ENCODE measurements at regions not wholly inside any gene's neighbourhood (a gene's known extent, or its start where the extent isn't known, plus 50 kb on each side); places are given as distances from the start of the nearest gene placed in this dataset.

DNA sequence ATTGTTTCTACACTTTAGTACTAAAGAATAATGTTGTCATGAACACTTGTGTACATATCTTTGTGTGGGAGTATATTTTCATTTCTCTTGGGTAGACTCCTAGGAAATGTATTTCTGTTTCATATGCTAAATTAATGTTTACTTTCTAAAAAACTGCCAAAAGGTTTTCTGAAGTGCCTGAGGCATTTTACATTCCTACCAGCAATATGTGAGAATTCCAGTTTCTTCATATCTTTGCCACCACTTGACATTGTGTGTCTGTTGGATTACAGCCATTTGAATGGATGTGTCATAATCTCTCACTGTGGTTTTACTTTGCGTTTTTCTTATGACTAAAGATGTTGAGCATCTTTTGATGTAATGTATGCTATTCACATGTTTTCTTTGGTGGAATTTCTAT lies 428.2 kb upstream of the KCNH7 start:
- Histone ChIP-seq H3K79me2 (ENCODE audit: low read length) (no peaks in the 10 kb centered on the region), H3K36me3 (ENCODE audit: low read depth, low read length) (no peaks in the 10 kb centered on the region), H3K4me2 (ENCODE audit: low read length) (no peak overlapping the region), H3K4me3 (ENCODE audit: low read length) (no peak overlapping the region), H3K27me3 (ENCODE audit: low read length) (no peaks in the 10 kb centered on the region), H3K4me1 (ENCODE audit: insufficient read depth, low read length) (peaks cover 12% of the 10 kb centered on the region; the same call in 1 of the 2 replicates), H4K20me1 (ENCODE audit: low read length) (no peaks in the 10 kb centered on the region), H3K9me2 (replicated peaks; ENCODE audit: low read length) (no peaks in the 10 kb centered on the region), H3K9me3 (ENCODE audit: low read length) (no peaks in the 10 kb centered on the region), H3K9ac (ENCODE audit: low read length) (no peak overlapping the region), H3F3A (ENCODE audit: low read length, unreplicated experiment) (no peaks in the 10 kb centered on the region), H3K27ac (ENCODE audit: low read length) (no peak overlapping the region), H2AFZ (ENCODE audit: low read length) (no peak overlapping the region)
- intact Hi-C loops (cut with micrococcal nuclease): no loop called here
- peak; percentile 90 for DNase-seq
- CTCF ChIA-PET: no interaction called here
- TF ChIP-seq, protein P1, sequence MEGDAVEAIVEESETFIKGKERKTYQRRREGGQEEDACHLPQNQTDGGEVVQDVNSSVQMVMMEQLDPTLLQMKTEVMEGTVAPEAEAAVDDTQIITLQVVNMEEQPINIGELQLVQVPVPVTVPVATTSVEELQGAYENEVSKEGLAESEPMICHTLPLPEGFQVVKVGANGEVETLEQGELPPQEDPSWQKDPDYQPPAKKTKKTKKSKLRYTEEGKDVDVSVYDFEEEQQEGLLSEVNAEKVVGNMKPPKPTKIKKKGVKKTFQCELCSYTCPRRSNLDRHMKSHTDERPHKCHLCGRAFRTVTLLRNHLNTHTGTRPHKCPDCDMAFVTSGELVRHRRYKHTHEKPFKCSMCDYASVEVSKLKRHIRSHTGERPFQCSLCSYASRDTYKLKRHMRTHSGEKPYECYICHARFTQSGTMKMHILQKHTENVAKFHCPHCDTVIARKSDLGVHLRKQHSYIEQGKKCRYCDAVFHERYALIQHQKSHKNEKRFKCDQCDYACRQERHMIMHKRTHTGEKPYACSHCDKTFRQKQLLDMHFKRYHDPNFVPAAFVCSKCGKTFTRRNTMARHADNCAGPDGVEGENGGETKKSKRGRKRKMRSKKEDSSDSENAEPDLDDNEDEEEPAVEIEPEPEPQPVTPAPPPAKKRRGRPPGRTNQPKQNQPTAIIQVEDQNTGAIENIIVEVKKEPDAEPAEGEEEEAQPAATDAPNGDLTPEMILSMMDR (conservative IDR thresholded peaks at IDR 0.05; ENCODE audit: low read depth, low read length): no peak
- TF ChIP-seq EZH2 (IDR thresholded peaks at IDR 0.05; ENCODE audit: low read length, unreplicated experiment): no peak
- TF ChIP-seq EZH2phosphoT487 (IDR thresholded peaks at IDR 0.05; ENCODE audit: borderline replicate concordance, low read length): no peak
- no TSS peak for BruUV-seq (replicated peaks)
- POLR2A ChIA-PET (ENCODE audit: unreplicated experiment): no interaction called here
- ATAC-seq: no peak

DNA sequence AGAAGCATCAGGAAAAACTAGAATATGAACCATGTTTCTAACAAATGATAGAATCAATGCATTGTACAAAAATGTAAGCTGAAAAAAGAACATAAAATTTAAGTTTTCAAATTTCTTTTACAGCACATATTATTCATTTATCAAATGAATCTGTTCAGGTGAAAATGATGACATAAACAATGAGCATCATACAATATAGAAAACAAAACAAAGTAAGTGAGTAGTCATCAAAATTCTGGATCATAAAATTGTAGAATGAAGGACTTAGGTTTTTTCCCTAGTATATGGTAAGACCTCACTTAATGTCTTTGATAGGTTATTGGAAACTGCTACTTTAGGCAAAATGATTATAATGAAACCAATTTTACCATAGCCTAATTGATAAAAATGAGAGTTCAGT lies 427.0 kb upstream of the KCNH7 start:
- no peaks in the 10 kb centered on the region for H3K9me3 ChIP-seq (ENCODE audit: low read length)
- CTCF ChIA-PET: no interaction called here
- intact Hi-C loops (cut with micrococcal nuclease): no loop called here
- no peak overlapping the region for H3K4me2 ChIP-seq (ENCODE audit: low read length)
- H2AFZ ChIP-seq (ENCODE audit: low read length): no peak overlapping the region
- H3K4me1 ChIP-seq (ENCODE audit: insufficient read depth, low read length): peaks cover 12% of the 10 kb centered on the region; the same call in 1 of the 2 replicates
- H3K27ac ChIP-seq (ENCODE audit: low read length): no peak overlapping the region
- H3K36me3 ChIP-seq (ENCODE audit: low read depth, low read length): no peaks in the 10 kb centered on the region
- no peaks in the 10 kb centered on the region for H4K20me1 ChIP-seq (ENCODE audit: low read length)
- H3K79me2 ChIP-seq (ENCODE audit: low read length): no peaks in the 10 kb centered on the region
- POLR2A ChIA-PET (ENCODE audit: unreplicated experiment): no interaction called here
- DNase-seq (no peak), ATAC-seq (no peak)
- H3K4me3 ChIP-seq (ENCODE audit: low read length): no peak overlapping the region
- no peaks in the 10 kb centered on the region for H3K9me2 ChIP-seq (replicated peaks; ENCODE audit: low read length)
- H3K27me3 ChIP-seq (ENCODE audit: low read length): no peaks in the 10 kb centered on the region
- no peak overlapping the region for H3K9ac ChIP-seq (ENCODE audit: low read length)
- TF ChIP-seq, protein P1 (conservative IDR thresholded peaks at IDR 0.05; ENCODE audit: low read depth, low read length): no peak
- no peak for TF ChIP-seq EZH2phosphoT487 (IDR thresholded peaks at IDR 0.05; ENCODE audit: borderline replicate concordance, low read length)
- TF ChIP-seq EZH2 (IDR thresholded peaks at IDR 0.05; ENCODE audit: low read length, unreplicated experiment): no peak
- no peaks in the 10 kb centered on the region for H3F3A ChIP-seq (ENCODE audit: low read length, unreplicated experiment)
- BruUV-seq (replicated peaks): no TSS peak

DNA sequence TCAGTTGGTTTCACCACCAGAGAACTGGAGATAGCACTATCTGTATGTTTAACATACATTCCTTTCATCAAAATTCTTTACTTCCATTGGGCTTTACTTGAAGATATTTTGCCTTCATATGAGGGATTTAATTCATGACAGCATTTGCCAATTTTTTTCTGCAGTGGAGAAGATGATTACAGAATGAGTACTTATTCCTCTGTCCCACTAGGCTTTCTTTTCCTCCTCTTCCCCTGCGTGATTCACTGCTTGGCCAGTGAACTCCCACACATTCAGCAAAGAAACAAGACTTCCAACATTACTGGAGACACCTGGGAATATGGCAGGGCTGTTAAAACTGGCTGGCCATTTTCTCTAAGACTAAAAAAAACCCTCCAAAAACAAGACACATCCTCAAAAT lies 425.8 kb upstream of the KCNH7 start:
- H3F3A ChIP-seq (ENCODE audit: low read length, unreplicated experiment): no peaks in the 10 kb centered on the region
- no peaks in the 10 kb centered on the region for H3K79me2 ChIP-seq (ENCODE audit: low read length)
- H2AFZ ChIP-seq (ENCODE audit: low read length): no peak overlapping the region
- H3K4me3 ChIP-seq (ENCODE audit: low read length): no peak overlapping the region
- H3K9me3 ChIP-seq (ENCODE audit: low read length): no peaks in the 10 kb centered on the region
- H4K20me1 ChIP-seq (ENCODE audit: low read length): no peaks in the 10 kb centered on the region
- no peak overlapping the region for H3K27ac ChIP-seq (ENCODE audit: low read length)
- TF ChIP-seq EZH2 (IDR thresholded peaks at IDR 0.05; ENCODE audit: low read length, unreplicated experiment): no peak
- no peak for TF ChIP-seq EZH2phosphoT487 (IDR thresholded peaks at IDR 0.05; ENCODE audit: borderline replicate concordance, low read length)
- TF ChIP-seq, protein P1 (conservative IDR thresholded peaks at IDR 0.05; ENCODE audit: low read depth, low read length): no peak
- H3K4me1 ChIP-seq (ENCODE audit: insufficient read depth, low read length): peaks cover 12% of the 10 kb centered on the region; the same call in 1 of the 2 replicates
- peaks cover 3% of the 10 kb centered on the region; the same call in 1 of the 2 replicates for H3K27me3 ChIP-seq (ENCODE audit: low read length)
- no peaks in the 10 kb centered on the region for H3K36me3 ChIP-seq (ENCODE audit: low read depth, low read length)
- DNase-seq (peak; percentile 35), ATAC-seq (no peak)
- CTCF ChIA-PET: no interaction called here
- no peaks in the 10 kb centered on the region for H3K9me2 ChIP-seq (replicated peaks; ENCODE audit: low read length)
- POLR2A ChIA-PET (ENCODE audit: unreplicated experiment): no interaction called here
- no peak overlapping the region for H3K4me2 ChIP-seq (ENCODE audit: low read length)
- BruUV-seq (replicated peaks): no TSS peak
- intact Hi-C loops (cut with micrococcal nuclease): no loop called here
- no peak overlapping the region for H3K9ac ChIP-seq (ENCODE audit: low read length)

All from PC-3 (cell line).